ENCODE measurements at regions not wholly inside any gene's neighbourhood (a gene's known extent, or its start where the extent isn't known, plus 50 kb on each side); places are given as distances from the start of the nearest gene placed in this dataset.

DNA sequence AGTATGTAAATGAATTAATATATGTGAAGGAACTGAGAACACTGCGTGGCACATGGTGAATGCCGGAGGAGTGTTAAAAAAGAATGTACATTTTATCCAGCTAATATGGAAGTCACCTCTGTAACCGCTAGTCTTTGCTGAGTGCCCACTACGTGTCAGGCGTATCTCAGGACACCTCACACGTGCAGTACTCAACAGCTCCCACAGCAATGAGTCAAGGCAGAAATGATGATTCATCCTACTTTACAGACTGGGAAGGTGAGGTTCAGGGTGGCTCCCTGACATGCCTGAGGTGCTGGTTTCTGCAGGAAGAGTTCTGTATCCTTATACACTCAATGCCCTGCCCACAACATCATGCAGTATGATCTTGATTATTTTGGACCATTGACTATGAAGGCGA lies 487.0 kb downstream of the HAPSTR1 start:
- no peak for DNase-seq (ENCODE audit: extremely low read depth, low read depth)
- H3K4me3 ChIP-seq (replicated peaks; ENCODE audit: low read depth, low read length) = no peak overlapping the region
- TF ChIP-seq CTCF (IDR thresholded peaks at IDR 0.05; ENCODE audit: low read depth, low read length, missing control alignments) = no peak

DNA sequence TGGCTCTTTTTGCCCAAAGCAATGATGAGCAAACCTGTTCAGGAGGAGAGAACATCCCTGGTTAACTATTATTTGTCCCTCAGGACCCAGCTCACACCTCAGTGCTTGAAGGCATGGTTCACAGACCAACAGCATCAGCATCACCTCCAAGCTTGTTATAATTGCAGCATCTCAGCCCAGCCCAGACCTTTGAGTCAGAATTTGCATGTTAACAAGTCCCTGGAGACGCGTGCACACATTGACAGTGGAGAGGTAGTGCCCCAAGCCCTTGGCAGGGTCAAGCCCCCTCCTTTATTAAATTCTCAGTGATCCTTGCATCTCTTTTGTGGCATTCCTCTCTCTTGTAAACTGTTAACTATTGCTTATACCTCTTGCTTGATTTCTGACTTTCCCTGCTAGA lies 488.6 kb downstream of the HAPSTR1 start:
- no peak for DNase-seq (ENCODE audit: extremely low read depth, low read depth)
- no peak for TF ChIP-seq CTCF (IDR thresholded peaks at IDR 0.05; ENCODE audit: low read depth, low read length, missing control alignments)
- no peak overlapping the region for H3K4me3 ChIP-seq (replicated peaks; ENCODE audit: low read depth, low read length)

DNA sequence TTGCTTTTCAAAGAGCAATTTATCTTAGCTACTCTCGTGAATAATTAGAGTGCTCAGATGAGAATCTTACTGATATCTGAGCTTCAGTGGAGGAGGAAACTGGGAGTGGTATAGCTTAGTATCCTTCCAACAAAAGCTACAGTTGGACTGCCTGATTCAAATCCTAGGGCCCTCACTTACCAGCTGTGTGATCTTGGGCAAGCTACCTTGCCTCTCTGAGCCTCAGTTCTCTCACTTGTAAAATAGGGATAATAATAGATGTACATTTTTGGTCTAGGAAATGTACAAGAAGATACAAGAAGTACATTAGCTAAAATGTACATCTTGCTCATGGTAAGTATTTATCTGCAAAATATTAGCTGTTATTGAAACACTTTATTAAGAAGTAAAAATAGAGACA lies 502.0 kb downstream of the HAPSTR1 start:
- no peak overlapping the region for H3K4me3 ChIP-seq (replicated peaks; ENCODE audit: low read depth, low read length)
- no peak for TF ChIP-seq CTCF (IDR thresholded peaks at IDR 0.05; ENCODE audit: low read depth, low read length, missing control alignments)
- DNase-seq (ENCODE audit: extremely low read depth, low read depth) = no peak

DNA sequence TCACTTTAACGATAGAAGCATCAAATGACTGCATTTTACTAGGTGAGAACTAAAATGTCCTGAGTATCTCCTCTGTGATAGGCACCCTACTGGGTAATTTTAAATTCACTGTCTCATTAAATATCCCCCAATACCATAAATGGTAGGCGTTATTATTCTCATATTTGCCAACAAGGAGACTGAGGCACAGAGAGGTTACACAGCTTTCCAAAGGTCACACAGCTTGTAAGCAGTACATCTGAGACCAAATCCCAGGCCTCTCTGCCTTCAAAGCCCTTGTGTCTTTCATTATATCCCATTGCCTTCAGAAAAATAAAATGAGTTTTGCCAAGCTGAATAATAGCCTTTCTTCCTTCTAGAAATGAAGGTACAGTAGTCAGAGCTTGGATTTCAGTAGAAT lies 502.6 kb downstream of the HAPSTR1 start:
- no peak for TF ChIP-seq CTCF (IDR thresholded peaks at IDR 0.05; ENCODE audit: low read depth, low read length, missing control alignments)
- H3K4me3 ChIP-seq (replicated peaks; ENCODE audit: low read depth, low read length) = no peak overlapping the region
- no peak for DNase-seq (ENCODE audit: extremely low read depth, low read depth)

GRCh38 chr16:9594946-9595345 lies 503.5 kb downstream of the HAPSTR1 start:
- DNase-seq (ENCODE audit: extremely low read depth, low read depth) = no peak
- no peak overlapping the region for H3K4me3 ChIP-seq (replicated peaks; ENCODE audit: low read depth, low read length)
- no peak for TF ChIP-seq CTCF (IDR thresholded peaks at IDR 0.05; ENCODE audit: low read depth, low read length, missing control alignments)

- DNase-seq (ENCODE audit: extremely low read depth, low read depth) = no peak
- H3K4me3 ChIP-seq (replicated peaks; ENCODE audit: low read depth, low read length) = no peak overlapping the region
- TF ChIP-seq CTCF (IDR thresholded peaks at IDR 0.05; ENCODE audit: low read depth, low read length, missing control alignments) = no peak
Observed at GRCh38 chr16:9595393-9595792, 503.9 kb downstream of the HAPSTR1 start.

- TF ChIP-seq CTCF (IDR thresholded peaks at IDR 0.05; ENCODE audit: low read depth, low read length, missing control alignments) = no peak
- no peak overlapping the region for H3K4me3 ChIP-seq (replicated peaks; ENCODE audit: low read depth, low read length)
- no peak for DNase-seq (ENCODE audit: extremely low read depth, low read depth)
Observed at GRCh38 chr16:9596788-9597187, 505.3 kb downstream of the HAPSTR1 start.
